Astrocyte of the cerebellum (primary cell): ENCODE measurements at regions not wholly inside any gene's neighbourhood (a gene's known extent, or its start where the extent isn't known, plus 50 kb on each side); places are given as distances from the start of the nearest gene placed in this dataset.
A peak's percentile ranks its signal among the peaks of the same experiment; 100 is the strongest.

Experiments used
- DNase-seq: peaks from one replicate; pipeline ENCODE4 v3.0.0-alpha.2; 2011; ENCODE audit warnings: low read depth
- H3K4me3 ChIP-seq: 2 replicates; pipeline ENCODE4 v1.5.1; 2011; ENCODE audit warnings: mild to moderate bottlenecking, low read depth, low read length, moderate library complexity
- in situ Hi-C: cut with HindIII; loops from 2 replicates; pipeline ENCODE4 v1.10.0; 2017; ENCODE audit warnings: low sequenced_read_pairs
- TF ChIP-seq, protein P1 (sequence below): IDR thresholded peaks from 2 replicates; pipeline ENCODE4 v1.5.1; 2012; ENCODE audit warnings: low read length, low read depth, moderate library complexity, mild to moderate bottlenecking; ENCODE audit errors: missing control alignments

- peak; percentile 12 for DNase-seq
- TF ChIP-seq, protein P1, sequence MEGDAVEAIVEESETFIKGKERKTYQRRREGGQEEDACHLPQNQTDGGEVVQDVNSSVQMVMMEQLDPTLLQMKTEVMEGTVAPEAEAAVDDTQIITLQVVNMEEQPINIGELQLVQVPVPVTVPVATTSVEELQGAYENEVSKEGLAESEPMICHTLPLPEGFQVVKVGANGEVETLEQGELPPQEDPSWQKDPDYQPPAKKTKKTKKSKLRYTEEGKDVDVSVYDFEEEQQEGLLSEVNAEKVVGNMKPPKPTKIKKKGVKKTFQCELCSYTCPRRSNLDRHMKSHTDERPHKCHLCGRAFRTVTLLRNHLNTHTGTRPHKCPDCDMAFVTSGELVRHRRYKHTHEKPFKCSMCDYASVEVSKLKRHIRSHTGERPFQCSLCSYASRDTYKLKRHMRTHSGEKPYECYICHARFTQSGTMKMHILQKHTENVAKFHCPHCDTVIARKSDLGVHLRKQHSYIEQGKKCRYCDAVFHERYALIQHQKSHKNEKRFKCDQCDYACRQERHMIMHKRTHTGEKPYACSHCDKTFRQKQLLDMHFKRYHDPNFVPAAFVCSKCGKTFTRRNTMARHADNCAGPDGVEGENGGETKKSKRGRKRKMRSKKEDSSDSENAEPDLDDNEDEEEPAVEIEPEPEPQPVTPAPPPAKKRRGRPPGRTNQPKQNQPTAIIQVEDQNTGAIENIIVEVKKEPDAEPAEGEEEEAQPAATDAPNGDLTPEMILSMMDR, result no peak
- in situ Hi-C loops, result no loop called here
- H3K4me3 ChIP-seq, result no peak overlapping the region
These were observed 84.6 kb upstream of the PMFBP1 start for GRCh38 chr16:72256398-72257066.

- H3K4me3 ChIP-seq, result no peak overlapping the region
- DNase-seq, result no peak
- TF ChIP-seq, protein P1, result no peak
- in situ Hi-C loops, result no loop called here
These were observed 83.8 kb upstream of the PMFBP1 start for GRCh38 chr16:72255786-72256185.

DNA sequence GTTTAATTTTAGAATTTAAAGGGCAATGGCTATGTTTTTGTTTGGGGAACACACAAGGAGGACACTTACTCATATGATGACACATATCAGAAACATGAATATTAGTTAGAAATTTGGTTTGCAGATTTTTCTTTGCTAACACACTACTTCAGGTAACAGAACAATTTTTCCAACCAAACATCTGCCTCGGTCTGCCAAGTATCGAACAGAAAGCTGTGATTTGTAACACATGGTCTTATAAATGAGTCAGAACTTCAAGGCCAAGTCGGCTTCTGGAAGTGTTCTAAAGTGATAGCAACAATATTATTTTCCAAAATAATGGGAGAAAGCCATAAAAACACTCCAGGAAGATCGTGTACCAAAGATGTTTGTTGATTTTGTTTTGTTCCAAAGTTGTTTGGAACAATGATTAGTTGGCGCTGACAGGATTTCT, 75.9 kb upstream of the PMFBP1 start:
- in situ Hi-C loops, result loop anchor here (10.0 kb wide), 1 partner anchor 217 kb away; no protein-coding TSS in a partner anchor

DNA sequence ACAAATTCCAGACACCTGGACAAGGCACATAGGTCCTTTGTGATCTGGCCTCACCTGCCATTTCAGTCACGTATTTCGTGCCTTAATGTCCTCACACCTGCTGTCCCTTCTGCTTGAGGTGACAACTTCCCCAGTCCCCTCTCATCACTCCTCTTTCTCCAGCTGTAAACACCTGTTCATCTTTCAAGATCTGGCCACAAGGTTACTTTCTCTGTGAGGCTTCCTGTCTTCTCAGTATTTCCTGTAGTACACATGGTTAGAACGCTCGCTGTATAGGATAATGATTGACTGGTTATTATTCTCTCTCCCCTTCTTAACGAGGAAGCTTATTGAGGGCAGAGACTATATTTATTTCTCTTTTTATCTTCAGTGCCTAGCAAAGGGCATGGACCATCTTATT, 74.5 kb upstream of the PMFBP1 start:
- DNase-seq, result no peak
- TF ChIP-seq, protein P1, result no peak
- in situ Hi-C loops, result loop anchor here (10.0 kb wide), 1 partner anchor 218 kb away; no protein-coding TSS in a partner anchor
- no peak overlapping the region for H3K4me3 ChIP-seq

More for the DNA sequence above, 75.9 kb upstream of the PMFBP1 start:
- peak; percentile 22 for DNase-seq
- TF ChIP-seq, protein P1, result no peak
- H3K4me3 ChIP-seq, result no peak overlapping the region

- DNase-seq, result no peak
- no peak overlapping the region for H3K4me3 ChIP-seq
- in situ Hi-C loops, result loop anchor here (10.0 kb wide), 1 partner anchor 220 kb away; no protein-coding TSS in a partner anchor
- TF ChIP-seq, protein P1, result peak; percentile 7
These were observed 72.9 kb upstream of the PMFBP1 start for GRCh38 chr16:72244853-72245252.

GRCh38 chr16:72243621-72244020, 71.7 kb upstream of the PMFBP1 start:
- H3K4me3 ChIP-seq, result no peak overlapping the region
- TF ChIP-seq, protein P1, result no peak
- no peak for DNase-seq
- in situ Hi-C loops, result loop anchor here (10.0 kb wide), 1 partner anchor 221 kb away; no protein-coding TSS in a partner anchor
